Ammon's horn (tissue), 1 donor: ENCODE measurements at regions not wholly inside any gene's neighbourhood (a gene's known extent, or its start where the extent isn't known, plus 50 kb on each side); places are given as distances from the start of the nearest gene placed in this dataset.
"Not testable (repeated sequence)": the region's sequence is repeated elsewhere in the genome, so short reads cannot be mapped to it uniquely, and the experiment has no call there.

ENCODE experiments used
- DNase-seq: peaks from one replicate; pipeline ENCODE4 v3.0.0-alpha.2; 2016; ENCODE audit warnings: low spot score

DNA sequence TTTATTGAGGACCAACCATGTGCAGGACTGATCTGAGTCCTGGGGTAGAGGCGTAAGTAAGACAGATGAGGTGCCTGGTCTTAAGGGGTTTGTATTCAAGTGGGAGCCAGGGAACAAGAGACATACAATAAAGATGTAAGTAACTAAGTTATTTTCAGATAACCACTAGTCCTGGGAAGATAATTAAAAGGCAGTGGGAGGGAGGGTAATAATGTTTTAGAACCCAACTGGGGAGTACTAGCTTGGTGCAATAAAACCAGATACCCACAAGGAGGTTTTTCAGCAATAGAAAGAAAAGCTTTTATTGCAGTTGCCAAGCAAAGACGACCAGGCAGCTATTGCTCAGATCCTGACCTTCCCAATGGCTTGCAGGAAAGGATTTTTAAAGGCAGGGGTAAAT is 893.7 kb downstream of the UQCRFS1 start:
- no peak for DNase-seq

DNA sequence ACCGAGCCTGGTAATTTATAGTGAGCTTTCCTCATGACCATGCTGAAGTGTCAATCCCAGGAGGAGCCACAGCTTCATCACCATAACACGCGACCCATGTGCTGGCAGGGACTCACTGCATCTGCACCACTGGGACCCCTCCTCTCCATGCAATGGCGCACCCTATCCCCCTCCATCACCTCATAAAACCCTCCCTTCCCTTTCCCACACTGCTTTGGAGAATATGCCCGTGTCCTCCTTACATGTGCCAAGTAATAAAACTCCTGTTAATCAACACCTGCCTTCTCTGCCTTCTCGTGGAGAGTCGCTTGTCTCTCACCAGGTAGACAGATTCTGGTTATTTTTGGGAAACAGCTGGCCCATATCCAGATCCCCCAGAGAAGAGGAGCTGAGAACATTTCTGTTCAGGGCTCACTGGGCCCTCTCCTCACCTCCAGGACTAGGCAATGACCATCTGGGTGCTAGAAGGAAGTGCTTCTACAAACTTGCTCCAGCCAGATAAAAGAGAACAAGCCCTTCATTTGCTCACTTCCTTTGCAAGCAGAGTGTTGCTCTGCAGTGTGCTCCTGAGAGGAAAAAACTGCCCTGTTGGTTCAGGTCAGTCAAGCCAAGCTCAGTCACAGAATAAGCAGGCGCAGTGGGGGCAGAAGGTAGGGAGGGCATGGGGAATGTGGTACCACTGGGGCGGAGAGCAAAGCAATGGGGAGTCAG is 894.3 kb downstream of the UQCRFS1 start:
- DNase-seq, result no peak

DNA sequence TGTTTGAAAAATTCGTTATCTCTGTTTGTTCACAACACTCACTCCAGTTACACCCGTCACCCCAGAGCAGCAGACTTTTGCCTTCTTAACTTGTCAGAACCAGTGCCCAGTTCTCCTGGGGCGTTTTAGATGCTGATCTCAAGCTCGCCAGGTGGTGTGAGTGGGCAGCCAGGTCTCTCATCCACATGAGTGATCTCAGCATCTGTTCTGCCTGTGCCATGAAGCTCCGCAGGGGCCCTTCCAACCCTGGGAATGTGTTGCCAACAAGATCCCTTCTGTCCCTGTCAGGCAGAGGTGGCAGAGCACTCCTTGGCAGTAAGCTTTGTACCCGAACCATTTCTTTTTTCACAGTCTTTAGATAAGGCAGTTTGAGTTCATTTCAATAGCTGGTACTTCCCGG is 896.5 kb downstream of the UQCRFS1 start:
- no peak for DNase-seq

DNA sequence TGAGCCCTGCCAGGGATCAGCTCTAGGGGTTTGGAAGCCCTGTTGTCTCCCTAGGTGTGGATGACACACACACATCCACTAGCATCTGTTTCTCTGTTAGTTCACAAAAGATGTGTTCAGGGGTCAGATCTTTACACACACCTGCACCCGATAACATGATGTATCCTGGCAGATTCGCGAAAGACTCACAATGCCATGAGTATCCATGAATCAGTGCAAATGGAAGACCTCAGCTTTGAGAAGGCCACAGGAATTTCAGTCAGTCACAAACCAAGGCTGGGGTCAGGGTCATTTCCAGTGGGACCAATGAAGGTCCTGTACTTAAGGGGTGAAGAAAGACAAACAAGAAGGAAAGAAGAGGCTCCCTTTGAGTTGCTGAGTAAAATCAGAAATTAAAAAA is 898.2 kb downstream of the UQCRFS1 start:
- DNase-seq, result no peak

DNA sequence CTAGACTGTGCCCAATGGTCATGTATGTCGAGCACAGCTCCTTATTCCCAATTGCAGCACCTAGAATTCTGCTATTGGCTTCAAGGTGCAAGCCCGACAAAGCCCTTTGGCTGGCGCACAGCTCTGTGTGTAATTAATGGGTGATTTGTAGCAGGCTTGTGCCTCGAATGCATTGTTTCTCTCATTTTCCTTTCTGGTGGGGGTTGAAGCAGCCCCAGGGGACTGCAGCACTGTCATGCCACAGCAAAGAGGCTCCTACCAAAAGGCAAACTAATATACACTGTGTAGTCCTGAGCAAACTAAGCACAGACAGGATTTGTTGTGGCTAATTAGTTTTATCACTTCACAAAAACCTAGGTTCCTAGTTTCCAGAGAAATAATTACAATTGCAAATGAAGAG is 898.7 kb downstream of the UQCRFS1 start:
- no peak for DNase-seq

DNA sequence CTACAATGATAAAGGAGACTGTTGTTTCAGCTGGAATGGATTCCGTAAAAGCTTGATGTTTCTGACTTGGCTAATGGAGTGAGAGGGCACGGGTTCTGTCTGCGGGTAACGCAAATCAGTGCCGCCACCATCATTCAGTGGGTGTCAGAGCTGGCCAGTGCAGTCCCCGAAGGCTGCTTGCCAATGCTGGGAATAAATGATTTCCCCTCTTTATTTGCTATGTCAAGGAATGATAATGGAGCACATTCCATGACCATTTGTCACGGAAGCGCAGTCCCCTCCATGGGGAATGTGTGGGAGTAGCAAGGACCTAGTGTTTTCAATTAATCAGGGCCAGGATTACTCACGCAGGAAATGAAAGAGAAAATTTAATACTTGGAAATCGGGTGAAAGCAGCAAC is 899.3 kb downstream of the UQCRFS1 start:
- no peak for DNase-seq

DNA sequence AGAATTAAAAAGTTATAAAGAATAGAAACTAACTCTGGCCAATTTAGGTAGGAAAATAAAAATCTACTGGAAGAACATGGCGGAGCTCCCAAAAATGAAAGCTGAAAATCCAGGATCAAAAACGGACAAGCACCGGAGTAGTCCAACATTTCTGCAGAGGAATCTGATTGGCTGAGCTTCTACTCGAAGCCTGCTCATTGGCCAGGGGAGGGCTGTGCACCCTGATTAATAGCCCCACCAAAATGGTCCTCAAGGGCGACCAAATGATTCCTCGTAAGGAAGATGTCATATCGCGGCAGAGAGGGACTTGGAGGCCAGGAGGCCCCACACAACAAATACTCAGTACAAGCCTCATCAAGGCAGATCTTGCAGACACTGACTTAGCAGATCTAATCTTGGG is 900.7 kb downstream of the UQCRFS1 start:
- DNase-seq, result no peak

DNA sequence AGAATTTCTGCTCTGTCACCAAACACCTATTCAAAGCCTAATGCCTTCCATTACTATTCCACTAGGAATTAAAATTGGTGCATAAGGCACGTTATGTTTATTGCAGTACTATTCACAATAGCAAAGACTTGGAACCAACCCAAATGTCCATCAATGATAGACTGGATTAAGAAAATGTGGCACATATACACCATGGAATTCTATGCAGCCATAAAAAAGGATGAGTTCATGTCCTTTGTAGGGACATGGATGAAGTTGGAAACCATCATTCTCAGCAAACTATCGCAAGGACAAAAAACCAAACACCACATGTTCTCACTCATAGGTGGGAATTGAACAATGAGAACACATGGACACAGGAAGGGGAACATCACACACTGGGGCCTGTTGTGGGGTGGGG is 902.1 kb downstream of the UQCRFS1 start:
- not testable (repeated sequence) for DNase-seq

DNA sequence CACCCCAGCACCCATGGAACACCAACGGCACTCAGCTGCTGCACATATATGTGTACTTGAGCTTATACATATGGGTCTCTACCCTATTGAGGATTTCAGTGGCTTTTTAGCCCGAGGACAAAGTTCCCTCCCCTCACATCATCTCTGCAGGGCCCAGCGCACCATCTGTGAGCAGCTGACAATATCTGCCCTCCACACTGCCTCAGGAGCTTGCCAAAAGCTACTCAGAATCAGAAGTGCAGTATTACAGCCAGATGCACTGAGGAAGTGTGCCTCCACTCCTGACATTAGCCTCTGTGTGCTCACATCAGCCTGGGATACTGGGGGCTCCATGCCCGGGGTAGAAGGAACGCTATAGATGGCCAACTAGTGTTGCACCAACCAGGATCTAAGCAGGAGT is 903.9 kb downstream of the UQCRFS1 start:
- no peak for DNase-seq

DNA sequence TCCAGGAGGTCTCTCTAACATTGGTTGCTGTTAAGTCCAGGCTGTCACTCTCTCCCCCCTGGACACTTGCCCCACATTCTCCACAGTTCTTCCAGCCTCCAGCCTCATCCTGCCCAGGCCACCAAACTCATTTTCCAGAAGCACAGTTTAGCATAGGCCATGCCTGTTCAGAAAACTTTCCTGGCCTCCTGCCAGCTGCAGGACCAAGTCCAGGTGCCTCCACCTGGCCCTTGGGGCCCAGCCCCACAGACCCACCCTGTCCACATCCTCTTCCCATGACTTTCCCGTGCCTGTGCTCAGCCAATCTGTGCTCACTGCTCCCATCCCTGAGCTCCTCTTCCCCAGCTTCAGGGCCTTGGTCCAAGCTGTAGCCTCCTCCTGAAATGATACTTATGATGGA is 905.0 kb downstream of the UQCRFS1 start:
- DNase-seq, result no peak

DNA sequence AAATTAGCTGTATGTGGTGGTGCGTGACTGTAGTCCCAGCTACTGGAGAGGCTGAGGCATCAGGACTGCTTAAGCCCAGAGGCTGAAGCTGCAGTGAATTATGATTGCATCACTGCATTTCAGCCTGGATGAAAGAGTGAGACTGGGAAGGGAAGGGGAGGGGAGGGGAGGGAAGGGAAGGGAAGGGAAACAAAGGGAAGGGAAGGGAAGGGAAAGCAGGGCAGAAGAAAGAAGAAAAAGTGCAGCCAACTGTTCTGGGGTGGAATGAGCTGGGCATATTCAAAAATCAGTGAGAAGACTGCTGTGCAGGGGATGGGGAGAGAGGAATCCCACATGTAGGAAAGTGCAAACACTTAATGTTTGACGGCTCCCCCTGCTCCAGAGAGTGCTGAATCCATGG is 905.5 kb downstream of the UQCRFS1 start:
- DNase-seq, result no peak

DNA sequence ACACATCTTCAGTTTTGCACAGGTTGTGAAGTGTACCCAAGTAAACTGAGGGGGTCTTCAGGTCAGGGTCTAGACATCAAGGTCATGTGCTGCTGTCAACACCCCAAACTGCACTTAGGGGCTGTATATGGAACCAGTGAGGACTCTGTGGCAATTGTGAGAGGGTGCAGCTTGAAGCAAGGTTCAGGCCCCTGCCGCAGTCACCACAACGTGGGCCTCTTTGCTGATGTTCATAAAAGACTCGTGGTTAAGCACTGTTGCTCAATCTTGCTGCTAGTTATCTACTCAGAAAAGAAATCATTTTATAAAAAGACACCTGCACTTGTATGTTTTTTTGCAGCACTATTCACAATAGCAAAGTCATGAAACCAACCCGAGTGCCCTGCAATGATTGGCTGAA is 907.4 kb downstream of the UQCRFS1 start:
- DNase-seq, result no peak

DNA sequence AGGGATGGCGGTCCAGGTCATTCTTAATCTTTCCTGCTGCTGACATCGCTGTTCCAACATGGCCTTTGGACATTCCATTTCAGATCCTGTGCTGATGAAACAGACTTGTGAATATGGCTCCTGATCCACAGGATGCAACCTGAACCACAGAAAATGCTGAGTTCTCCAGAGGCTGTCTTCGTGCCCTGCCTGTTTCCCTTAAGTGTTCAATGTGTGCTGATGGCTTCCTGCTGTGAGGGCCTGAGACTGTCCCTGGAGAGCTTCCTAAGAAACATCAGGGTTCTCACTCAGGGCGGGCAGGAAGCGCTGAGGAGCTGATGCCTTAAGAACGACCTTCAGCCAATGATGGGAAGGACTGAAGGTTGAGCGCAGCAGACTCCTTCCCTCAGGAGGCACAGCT is 909.4 kb downstream of the UQCRFS1 start:
- no peak for DNase-seq

DNA sequence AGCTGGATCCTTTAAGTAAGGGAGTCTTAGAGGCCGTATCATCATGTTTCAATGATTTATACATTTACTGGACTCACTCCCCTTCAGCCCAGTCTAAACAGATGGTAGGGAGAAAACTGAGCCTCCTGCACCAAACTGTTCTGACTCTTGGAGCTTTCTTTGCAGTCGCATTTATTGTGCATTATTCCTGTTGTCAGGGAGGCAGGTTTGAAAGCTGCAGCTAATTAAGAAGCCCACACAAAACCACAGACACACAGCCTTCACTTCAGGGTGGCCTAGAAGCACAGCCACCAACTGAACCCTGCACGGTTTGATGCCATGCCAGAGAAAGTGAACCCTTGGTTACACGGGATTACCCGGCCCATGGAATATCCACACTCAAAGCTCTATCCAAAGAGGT is 911.0 kb downstream of the UQCRFS1 start:
- DNase-seq, result no peak

DNA sequence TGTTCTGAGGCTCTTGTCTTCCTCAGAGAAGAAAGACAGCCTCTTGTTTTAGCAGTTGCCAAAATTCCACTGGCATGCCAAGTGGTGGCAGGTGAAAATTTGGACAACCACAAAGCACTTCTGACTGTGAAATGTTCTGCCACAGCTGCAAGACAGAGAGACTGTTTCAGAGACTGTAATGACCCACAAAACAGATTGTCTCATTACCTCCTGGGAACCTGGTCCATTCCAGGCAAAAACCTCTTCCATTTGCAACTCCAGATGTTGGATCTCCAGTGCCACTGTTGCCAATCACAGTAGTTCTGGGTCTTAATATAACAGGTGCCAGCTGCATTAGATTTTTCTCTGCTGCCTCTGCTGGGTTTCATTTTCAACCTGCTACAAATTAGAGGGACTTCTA is 911.5 kb downstream of the UQCRFS1 start:
- DNase-seq, result no peak

DNA sequence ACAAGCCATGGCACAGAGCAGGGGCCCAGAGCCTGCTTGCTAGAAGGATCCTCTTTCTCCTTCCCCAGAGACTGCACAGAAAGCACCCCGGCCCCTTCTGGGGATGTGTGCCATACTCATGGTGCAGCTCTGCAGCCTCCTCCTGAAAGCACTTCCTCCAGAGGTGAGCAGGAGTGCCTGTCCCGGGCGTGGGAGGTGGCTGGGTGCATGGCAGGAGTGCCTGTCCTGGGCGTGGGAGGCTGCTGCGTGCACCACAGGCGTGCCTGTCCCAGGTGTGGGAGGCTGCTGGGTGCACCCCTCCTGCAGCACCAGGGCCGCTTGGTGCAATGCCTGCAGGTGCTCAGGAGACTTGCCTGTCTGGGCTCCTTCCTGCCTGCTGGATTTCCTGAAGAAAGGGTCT is 913.3 kb downstream of the UQCRFS1 start:
- no peak for DNase-seq

DNA sequence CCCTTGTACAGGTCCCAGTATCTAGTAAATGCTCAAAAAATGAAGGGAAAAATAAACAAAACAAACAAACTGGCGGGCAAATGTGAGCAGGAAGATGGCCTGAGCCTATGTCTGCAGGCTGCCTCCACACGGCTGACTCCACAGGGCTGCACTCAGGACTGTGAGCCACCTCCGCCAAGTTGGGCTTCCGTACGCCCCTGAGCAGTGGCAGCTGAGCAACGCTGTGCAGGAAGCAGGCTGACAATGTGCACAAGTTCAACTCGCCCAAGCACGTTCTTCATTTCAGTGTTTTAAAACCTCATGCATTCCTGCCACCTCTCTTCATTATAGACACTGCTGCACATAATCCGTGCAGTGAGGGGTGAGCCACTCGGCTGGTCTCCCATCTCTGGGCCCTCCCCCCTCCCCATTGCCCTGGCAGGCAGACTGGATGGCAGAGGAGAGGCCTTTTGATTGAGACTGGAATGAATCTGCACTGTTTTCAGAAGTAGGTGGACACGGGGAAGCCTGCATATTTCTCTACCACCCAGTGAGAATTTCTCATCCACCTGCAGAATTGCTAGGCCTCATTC is 915.3 kb downstream of the UQCRFS1 start:
- DNase-seq, result no peak

DNA sequence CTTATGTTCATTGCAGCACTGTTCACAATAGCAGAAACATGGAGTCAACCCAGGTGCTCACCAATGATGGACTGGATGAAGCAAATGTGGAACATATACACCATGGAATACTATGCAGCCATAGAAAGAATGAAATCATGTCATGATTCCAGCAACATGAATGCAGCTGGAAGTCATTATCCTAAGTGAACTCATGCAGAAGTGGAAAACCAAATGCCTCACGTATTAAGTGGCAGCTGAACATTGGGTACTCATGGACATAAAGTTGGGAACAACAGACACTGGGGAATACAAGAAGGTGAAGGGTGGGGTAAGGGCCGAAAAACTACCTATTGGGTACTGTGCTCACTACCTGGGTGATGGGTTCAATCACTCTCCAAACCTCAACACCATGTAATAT is 915.9 kb downstream of the UQCRFS1 start:
- DNase-seq, result no peak

DNA sequence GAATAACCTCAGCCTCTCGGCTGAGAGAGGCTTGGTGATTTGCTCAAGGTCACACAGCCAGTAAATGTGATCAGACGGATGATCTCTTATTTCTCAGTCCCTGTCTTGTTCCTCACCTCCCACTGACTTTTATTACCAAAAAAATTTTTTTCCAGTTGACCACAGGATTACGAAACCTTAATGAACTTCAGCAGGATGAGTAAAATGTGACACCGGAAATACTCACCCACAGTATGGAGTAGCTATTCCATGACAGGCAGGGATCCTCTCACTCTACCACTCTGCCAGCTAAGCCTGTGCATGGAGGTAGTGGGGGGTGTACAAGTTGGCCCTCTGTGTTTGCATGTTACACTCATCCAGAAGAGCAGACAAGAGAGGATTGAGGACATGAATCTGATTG is 916.4 kb downstream of the UQCRFS1 start:
- no peak for DNase-seq

DNA sequence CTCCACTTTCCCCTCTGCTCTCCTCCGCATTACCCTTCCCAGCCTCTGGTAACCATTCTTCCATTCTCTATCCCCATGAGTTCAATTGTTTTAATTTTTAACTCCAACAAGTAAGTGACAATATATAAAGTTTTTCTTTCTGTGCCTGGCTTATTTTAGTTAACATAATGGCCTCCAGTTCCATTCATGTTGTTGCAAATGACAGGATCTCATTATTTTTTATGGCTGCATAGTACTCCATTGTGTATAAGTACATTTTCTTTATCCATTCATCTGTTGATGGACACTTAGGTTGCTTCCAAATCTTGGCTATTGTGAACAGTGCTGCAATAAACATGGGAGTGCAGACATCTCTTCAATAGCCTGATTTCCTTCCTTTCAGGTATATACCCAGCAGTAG is 918.0 kb downstream of the UQCRFS1 start:
- not testable (repeated sequence) for DNase-seq

DNA sequence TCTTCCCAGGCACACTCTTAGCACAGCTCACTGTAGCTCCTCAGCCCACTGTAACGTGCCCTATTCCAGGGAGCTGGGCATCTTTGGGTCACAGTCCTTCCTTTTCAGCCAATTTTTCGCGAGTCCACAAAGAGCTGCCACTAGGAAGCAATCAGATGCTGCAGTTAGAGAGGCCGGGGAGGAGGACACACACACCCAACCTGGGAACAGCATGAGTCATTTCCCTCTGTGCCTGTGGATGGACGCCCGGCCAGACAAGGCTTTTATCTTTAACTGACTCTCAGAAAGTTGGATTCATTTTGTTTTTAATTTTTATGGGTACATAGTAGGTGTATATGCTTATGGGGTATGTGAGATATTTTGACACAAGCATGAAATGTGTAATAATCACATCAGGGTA is 918.6 kb downstream of the UQCRFS1 start:
- DNase-seq, result no peak

DNA sequence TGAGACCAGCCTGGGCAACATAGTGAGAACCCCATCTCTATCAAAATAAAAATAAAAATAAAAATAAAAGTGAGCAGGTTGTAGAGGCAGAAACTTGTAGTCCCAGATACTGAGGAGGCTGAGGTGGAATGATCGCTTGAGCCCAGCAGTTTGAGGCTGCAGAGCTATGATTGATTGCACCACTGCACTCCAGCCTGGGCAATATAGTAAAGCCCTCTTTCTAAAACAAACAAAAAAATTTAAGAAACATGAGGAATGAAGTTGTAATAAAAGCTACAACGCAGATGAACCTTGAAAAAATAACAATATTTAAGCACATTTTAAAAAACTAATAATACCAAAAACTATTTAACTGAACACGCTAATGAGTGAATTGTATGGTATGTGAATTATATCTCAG is 919.3 kb downstream of the UQCRFS1 start:
- no peak for DNase-seq

DNA sequence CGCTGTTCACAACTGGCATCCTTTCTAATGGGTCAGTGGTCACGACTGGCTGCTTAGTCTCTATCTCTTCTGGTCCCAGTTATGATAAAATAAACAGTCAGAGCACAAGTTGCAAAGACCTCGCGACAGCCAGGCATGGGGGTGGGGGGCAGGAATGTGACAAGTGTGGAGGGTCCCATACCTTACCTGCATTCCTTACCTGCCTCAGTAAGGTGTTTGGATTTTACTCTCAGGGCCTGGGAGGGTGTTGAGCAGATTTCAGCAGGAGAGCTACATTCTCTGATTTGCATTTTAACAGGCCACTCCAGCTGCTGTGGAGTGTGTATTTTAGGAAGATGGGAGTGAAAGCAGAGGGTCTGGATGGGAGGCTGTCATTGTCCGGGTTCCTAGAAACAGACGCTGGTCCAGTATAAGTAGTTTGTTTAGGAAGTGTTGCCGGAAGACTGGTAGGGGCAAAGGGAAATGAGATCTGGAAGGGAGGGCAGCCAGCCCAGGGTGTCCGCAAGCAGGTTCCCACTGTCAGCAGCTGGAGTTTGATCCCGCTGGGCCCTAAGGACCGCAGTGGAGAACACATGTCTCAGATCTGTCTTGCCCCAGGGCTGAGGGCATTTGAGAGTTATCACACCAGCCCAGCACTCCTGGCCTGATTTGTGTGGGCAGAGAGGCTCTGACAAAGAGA is 920.0 kb downstream of the UQCRFS1 start:
- no peak for DNase-seq

DNA sequence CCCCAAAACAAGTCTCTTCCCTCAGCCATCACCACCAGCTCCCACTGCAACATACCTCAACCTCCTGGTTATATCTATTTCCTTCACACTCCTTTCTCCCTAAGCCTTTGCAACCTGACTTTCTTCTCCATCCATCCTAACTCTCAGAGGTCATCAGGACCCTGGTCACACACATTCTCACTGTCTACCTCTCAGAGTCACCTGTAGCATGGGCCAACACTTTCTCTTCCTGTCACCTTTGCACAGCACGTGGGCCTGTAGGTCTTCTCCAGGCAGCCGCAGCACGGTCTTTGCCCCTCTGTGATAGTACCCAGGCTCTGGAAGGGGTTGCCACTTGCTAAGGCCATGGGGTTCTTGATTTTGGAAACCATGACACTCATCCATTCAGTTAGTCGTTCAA is 921.1 kb downstream of the UQCRFS1 start:
- DNase-seq, result no peak
